ENCODE measurements at regions not wholly inside any gene's neighbourhood (a gene's known extent, or its start where the extent isn't known, plus 50 kb on each side); places are given as distances from the start of the nearest gene placed in this dataset.

GRCh38 chrX:43139645-43140044 is 361.7 kb upstream of the PPP1R2C start:
- H3K27ac ChIP-seq (ENCODE audit: low read length): no peak overlapping the region
- H3K9me2 ChIP-seq (replicated peaks; ENCODE audit: insufficient read depth, low read length): no peaks in the 10 kb centered on the region
- no peaks in the 10 kb centered on the region for H3K4me1 ChIP-seq (ENCODE audit: low read length)
- no peaks in the 10 kb centered on the region for H3K36me3 ChIP-seq (replicated peaks; ENCODE audit: insufficient read depth, low read length)
- no peak overlapping the region for H3K9ac ChIP-seq (ENCODE audit: low read length)
- H3K4me2 ChIP-seq (ENCODE audit: low read depth, low read length): no peak overlapping the region
- H3F3A ChIP-seq (ENCODE audit: insufficient read depth, low read length): no peaks in the 10 kb centered on the region
- H3K79me2 ChIP-seq (ENCODE audit: low read length): no peaks in the 10 kb centered on the region
- H4K20me1 ChIP-seq (ENCODE audit: insufficient read depth, low read length): no peaks in the 10 kb centered on the region
- H3K27me3 ChIP-seq (replicated peaks; ENCODE audit: insufficient read depth, low read length): no peaks in the 10 kb centered on the region
- no peak for TF ChIP-seq EZH2 (optimal IDR thresholded peaks at IDR 0.05; ENCODE audit: low read depth, low read length)
- TF ChIP-seq CTCF (IDR thresholded peaks at IDR 0.05; ENCODE audit: low read length): no peak
- no peak for TF ChIP-seq EZH2phosphoT487 (IDR thresholded peaks at IDR 0.05; ENCODE audit: low read length)
- H3K4me3 ChIP-seq (ENCODE audit: low read length): no peak overlapping the region
- no peak for DNase-seq
- no peak overlapping the region for H2AFZ ChIP-seq (ENCODE audit: low read length)
- H3K9me3 ChIP-seq (replicated peaks; ENCODE audit: insufficient read depth, low read length): no peaks in the 10 kb centered on the region

GRCh38 chrX:43140582-43140981 is 362.6 kb upstream of the PPP1R2C start:
- Histone ChIP-seq H3F3A (ENCODE audit: insufficient read depth, low read length) (no peaks in the 10 kb centered on the region), H3K4me1 (ENCODE audit: low read length) (no peaks in the 10 kb centered on the region), H3K9me3 (replicated peaks; ENCODE audit: insufficient read depth, low read length) (no peaks in the 10 kb centered on the region), H4K20me1 (ENCODE audit: insufficient read depth, low read length) (no peaks in the 10 kb centered on the region), H3K4me3 (ENCODE audit: low read length) (no peak overlapping the region), H3K27me3 (replicated peaks; ENCODE audit: insufficient read depth, low read length) (no peaks in the 10 kb centered on the region), H3K4me2 (ENCODE audit: low read depth, low read length) (no peak overlapping the region), H2AFZ (ENCODE audit: low read length) (no peak overlapping the region), H3K79me2 (ENCODE audit: low read length) (no peaks in the 10 kb centered on the region), H3K36me3 (replicated peaks; ENCODE audit: insufficient read depth, low read length) (no peaks in the 10 kb centered on the region), H3K27ac (ENCODE audit: low read length) (no peak overlapping the region), H3K9me2 (replicated peaks; ENCODE audit: insufficient read depth, low read length) (no peaks in the 10 kb centered on the region), H3K9ac (ENCODE audit: low read length) (no peak overlapping the region)
- TF ChIP-seq CTCF (IDR thresholded peaks at IDR 0.05; ENCODE audit: low read length): no peak
- TF ChIP-seq EZH2phosphoT487 (IDR thresholded peaks at IDR 0.05; ENCODE audit: low read length): no peak
- no peak for TF ChIP-seq EZH2 (optimal IDR thresholded peaks at IDR 0.05; ENCODE audit: low read depth, low read length)
- DNase-seq: no peak

- no peak for DNase-seq
- Histone ChIP-seq H3K27ac (ENCODE audit: low read length) (no peak overlapping the region), H3K9ac (ENCODE audit: low read length) (no peak overlapping the region), H3K36me3 (replicated peaks; ENCODE audit: insufficient read depth, low read length) (no peaks in the 10 kb centered on the region), H2AFZ (ENCODE audit: low read length) (no peak overlapping the region), H3K79me2 (ENCODE audit: low read length) (no peaks in the 10 kb centered on the region), H3F3A (ENCODE audit: insufficient read depth, low read length) (no peaks in the 10 kb centered on the region), H3K4me2 (ENCODE audit: low read depth, low read length) (no peak overlapping the region), H4K20me1 (ENCODE audit: insufficient read depth, low read length) (no peaks in the 10 kb centered on the region), H3K9me2 (replicated peaks; ENCODE audit: insufficient read depth, low read length) (no peaks in the 10 kb centered on the region), H3K27me3 (replicated peaks; ENCODE audit: insufficient read depth, low read length) (no peaks in the 10 kb centered on the region), H3K9me3 (replicated peaks; ENCODE audit: insufficient read depth, low read length) (no peaks in the 10 kb centered on the region), H3K4me3 (ENCODE audit: low read length) (no peak overlapping the region), H3K4me1 (ENCODE audit: low read length) (no peaks in the 10 kb centered on the region)
- TF ChIP-seq EZH2 (optimal IDR thresholded peaks at IDR 0.05; ENCODE audit: low read depth, low read length): no peak
Measured at GRCh38 chrX:43141885-43142284, 363.9 kb upstream of the PPP1R2C start.

GRCh38 chrX:43148305-43148704 is 370.3 kb upstream of the PPP1R2C start:
- H3K4me3 ChIP-seq (ENCODE audit: low read length): no peak overlapping the region
- H3K9me3 ChIP-seq (replicated peaks; ENCODE audit: insufficient read depth, low read length): no peaks in the 10 kb centered on the region
- no peaks in the 10 kb centered on the region for H3K4me1 ChIP-seq (ENCODE audit: low read length)
- no peak overlapping the region for H2AFZ ChIP-seq (ENCODE audit: low read length)
- no peak for DNase-seq
- H3F3A ChIP-seq (ENCODE audit: insufficient read depth, low read length): no peaks in the 10 kb centered on the region
- H3K27ac ChIP-seq (ENCODE audit: low read length): no peak overlapping the region
- no peak overlapping the region for H3K4me2 ChIP-seq (ENCODE audit: low read depth, low read length)
- no peaks in the 10 kb centered on the region for H3K36me3 ChIP-seq (replicated peaks; ENCODE audit: insufficient read depth, low read length)
- no peaks in the 10 kb centered on the region for H3K9me2 ChIP-seq (replicated peaks; ENCODE audit: insufficient read depth, low read length)
- H3K9ac ChIP-seq (ENCODE audit: low read length): no peak overlapping the region
- no peaks in the 10 kb centered on the region for H4K20me1 ChIP-seq (ENCODE audit: insufficient read depth, low read length)
- H3K27me3 ChIP-seq (replicated peaks; ENCODE audit: insufficient read depth, low read length): no peaks in the 10 kb centered on the region
- H3K79me2 ChIP-seq (ENCODE audit: low read length): no peaks in the 10 kb centered on the region
- no peak for TF ChIP-seq EZH2 (optimal IDR thresholded peaks at IDR 0.05; ENCODE audit: low read depth, low read length)
- no peak for TF ChIP-seq EZH2phosphoT487 (IDR thresholded peaks at IDR 0.05; ENCODE audit: low read length)
- no peak for TF ChIP-seq CTCF (IDR thresholded peaks at IDR 0.05; ENCODE audit: low read length)
